D721Med (cell line): ENCODE measurements at regions not wholly inside any gene's neighbourhood (a gene's known extent, or its start where the extent isn't known, plus 50 kb on each side); places are given as distances from the start of the nearest gene placed in this dataset.

Source experiments
- DNase-seq: peaks from one replicate; pipeline ENCODE4 v3.0.0; 2011; ENCODE audit warnings: low spot score; ENCODE audit not compliant: insufficient read length
- FAIRE-seq: peaks from 2 replicates; lab custom pipeline; 2011; peaks lifted over from hg19 to GRCh38; lab: Jason Lieb, UNC
- TF ChIP-seq, protein P1 (sequence below): IDR thresholded peaks from 2 replicates; pipeline ENCODE4 v1.5.1; 2012; ENCODE audit warnings: mild to moderate bottlenecking, control low read depth; ENCODE audit not compliant: insufficient read depth; ENCODE audit errors: missing control alignments

DNA sequence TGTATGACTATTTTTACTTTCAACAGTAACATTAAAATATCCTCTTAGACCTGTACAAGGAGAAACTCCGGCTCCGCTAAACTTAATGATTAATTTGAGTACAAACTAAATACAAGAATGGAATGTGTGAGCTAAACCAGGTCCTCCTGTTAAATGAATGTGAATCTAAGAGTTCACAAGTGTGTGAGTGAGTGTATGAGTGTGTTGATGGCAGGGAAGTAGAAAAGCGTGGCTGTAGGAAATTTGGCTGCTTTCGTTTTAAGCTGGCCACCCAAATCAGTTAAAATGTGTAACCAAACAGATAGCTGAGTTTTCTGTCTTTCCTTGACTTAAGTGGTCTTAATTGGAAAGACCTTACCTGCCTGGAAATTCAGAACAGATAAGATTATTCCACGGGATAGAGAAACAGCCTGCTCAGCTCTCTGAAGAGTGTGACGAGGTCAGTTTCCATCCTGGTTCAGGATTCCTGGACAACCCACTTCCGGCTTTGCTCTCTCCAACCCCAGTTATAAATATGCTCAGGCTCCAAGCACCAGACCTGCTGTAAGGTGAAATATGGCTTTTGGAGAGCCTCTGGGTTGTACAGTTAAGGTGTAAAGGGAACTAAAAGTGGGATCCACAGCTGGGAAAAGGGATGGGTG lies 908.6 kb upstream of the EDIL3 start:
- FAIRE-seq (no peak), DNase-seq (no peak)
- TF ChIP-seq, protein P1, sequence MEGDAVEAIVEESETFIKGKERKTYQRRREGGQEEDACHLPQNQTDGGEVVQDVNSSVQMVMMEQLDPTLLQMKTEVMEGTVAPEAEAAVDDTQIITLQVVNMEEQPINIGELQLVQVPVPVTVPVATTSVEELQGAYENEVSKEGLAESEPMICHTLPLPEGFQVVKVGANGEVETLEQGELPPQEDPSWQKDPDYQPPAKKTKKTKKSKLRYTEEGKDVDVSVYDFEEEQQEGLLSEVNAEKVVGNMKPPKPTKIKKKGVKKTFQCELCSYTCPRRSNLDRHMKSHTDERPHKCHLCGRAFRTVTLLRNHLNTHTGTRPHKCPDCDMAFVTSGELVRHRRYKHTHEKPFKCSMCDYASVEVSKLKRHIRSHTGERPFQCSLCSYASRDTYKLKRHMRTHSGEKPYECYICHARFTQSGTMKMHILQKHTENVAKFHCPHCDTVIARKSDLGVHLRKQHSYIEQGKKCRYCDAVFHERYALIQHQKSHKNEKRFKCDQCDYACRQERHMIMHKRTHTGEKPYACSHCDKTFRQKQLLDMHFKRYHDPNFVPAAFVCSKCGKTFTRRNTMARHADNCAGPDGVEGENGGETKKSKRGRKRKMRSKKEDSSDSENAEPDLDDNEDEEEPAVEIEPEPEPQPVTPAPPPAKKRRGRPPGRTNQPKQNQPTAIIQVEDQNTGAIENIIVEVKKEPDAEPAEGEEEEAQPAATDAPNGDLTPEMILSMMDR, result no peak

DNA sequence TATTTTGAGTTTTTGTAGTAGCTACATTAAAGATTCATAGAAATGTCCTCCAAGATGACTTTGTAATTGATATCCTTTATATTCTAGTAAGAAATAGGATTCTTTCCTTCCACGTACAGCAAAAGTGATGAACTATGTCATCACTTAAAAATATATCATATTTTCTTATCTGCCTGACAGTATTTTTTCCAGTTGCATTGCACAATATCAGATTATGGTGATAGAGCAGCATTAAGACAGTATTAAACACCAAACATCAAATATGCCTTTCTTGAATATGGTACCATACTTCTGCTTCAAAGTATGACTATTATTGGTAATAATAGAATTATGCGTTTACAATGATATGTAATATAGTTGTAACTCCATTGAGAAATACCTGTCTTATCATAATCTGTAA lies 919.8 kb upstream of the EDIL3 start:
- FAIRE-seq (no peak), DNase-seq (no peak)
- TF ChIP-seq, protein P1, result no peak

DNA sequence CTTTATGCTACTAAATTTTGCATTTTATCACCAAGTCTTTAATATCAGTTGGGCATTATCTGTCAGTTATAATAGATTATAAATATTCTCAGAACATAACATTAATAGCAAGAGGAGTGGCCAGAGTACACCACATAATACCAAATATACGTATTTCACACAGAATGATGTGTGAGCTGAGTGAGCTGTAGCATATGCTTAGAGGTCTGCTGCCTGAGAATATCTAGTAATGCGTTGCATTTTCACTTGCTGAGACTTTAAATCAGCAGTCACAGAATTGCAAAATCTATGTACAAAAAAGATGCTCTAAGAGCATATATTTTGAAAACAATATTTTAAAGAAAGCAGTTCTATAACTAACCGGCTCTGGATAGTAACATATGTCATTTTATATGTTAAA lies 921.1 kb upstream of the EDIL3 start:
- FAIRE-seq, result no peak
- no peak for DNase-seq
- TF ChIP-seq, protein P1, result no peak

DNA sequence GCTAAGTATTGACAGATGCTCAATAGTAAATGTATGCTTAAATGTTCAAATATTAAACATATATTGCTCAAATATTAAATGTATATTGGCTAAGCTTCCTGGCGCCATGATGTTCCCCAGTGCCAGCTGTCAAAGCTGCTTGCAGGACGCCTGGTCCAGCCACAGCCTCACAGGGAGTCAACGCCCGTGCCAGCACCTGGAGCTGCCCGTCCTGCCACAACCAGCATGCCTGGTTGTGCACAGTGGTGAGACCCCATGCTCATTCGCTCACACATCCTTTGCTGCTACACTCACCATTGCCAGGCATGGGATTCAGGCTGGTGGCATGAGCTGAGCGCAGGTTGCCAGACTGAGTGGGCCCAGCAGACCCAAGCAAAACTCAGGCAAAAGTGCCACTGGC lies 926.9 kb upstream of the EDIL3 start:
- DNase-seq (no peak), FAIRE-seq (no peak)
- TF ChIP-seq, protein P1, result no peak

DNA sequence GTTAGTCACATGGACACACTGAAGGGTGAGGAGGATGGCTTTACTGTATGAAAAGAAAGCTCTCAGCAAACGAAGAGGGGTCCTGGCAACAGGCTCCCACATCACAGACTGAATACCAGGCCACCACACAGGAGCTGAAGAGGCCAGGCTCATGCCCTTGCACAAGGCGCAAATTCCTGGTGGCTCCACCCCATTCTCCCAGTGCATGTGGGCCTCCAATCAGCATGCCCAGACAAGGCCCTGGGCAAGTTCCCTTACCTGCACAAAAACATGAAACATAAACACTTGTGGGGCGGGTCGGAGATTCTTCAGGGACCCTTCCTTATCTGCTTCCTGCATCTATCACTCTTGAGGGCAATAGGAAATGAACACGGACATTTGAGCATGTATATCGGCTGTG lies 935.8 kb upstream of the EDIL3 start:
- no peak for DNase-seq
- FAIRE-seq, result no peak
- TF ChIP-seq, protein P1, result no peak

DNA sequence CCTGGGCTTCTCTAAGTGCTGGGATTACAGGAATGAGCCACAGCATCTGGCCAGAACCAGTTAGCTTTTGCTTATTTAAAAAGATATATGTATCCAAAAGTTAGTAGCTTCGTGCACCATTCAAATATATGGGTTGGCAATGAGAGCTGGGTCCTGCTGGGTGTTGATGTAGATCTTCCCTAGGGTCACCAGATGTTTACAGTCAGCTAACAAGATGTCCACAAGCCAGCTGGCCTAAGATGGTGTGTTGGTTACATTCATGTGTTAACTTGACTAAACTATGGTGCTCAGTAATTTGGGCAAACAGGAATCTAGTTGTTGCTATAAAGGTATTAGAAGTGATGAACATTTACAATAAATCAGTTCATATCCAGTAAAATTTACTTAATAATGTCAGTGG lies 948.6 kb upstream of the EDIL3 start:
- TF ChIP-seq, protein P1, result no peak
- FAIRE-seq, result no peak
- no peak for DNase-seq

DNA sequence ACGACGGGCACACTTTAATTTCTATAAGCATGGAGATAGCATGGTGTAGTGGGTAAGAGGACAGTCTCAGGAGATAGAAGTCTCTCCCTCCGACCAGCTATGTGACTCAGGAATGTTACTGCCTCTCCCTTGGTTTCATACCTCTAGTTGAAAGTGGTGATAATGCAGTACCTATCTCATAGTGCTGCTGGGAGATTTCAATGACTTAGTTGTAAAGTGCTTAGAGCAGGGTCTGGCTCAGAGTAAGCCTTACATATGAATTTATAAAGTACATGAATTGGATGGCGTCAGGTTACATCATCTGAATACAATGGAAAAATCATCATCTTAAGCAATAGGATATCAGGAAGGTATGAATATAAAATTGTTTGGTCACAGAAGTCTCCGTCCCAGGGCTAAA lies 952.8 kb upstream of the EDIL3 start:
- TF ChIP-seq, protein P1, result no peak
- DNase-seq, result no peak
- FAIRE-seq, result no peak
